H7 (cell line): ENCODE measurements at regions not wholly inside any gene's neighbourhood (a gene's known extent, or its start where the extent isn't known, plus 50 kb on each side); places are given as distances from the start of the nearest gene placed in this dataset.
"Not testable (repeated sequence)": the region's sequence is repeated elsewhere in the genome, so short reads cannot be mapped to it uniquely, and the experiment has no call there.

ENCODE experiments used
- DNase-seq: peaks from one replicate; pipeline ENCODE4 v3.0.0; 2012
- H3K27me3 ChIP-seq: 2 replicates; pipeline ENCODE4 v1.6.0; 2011; ENCODE audit warnings: mild to moderate bottlenecking, low read length; ENCODE audit not compliant: control insufficient read depth, insufficient read depth
- H3K36me3 ChIP-seq: replicated peaks from 2 replicates; pipeline ENCODE4 v1.5.1; 2011; ENCODE audit warnings: low read length; ENCODE audit not compliant: control insufficient read depth, insufficient read depth
- H3K4me3 ChIP-seq: 2 replicates; pipeline ENCODE4 v1.5.1; 2011; ENCODE audit warnings: low read depth, mild to moderate bottlenecking, control low read depth, low read length, moderate library complexity; ENCODE audit not compliant: insufficient read depth

DNA sequence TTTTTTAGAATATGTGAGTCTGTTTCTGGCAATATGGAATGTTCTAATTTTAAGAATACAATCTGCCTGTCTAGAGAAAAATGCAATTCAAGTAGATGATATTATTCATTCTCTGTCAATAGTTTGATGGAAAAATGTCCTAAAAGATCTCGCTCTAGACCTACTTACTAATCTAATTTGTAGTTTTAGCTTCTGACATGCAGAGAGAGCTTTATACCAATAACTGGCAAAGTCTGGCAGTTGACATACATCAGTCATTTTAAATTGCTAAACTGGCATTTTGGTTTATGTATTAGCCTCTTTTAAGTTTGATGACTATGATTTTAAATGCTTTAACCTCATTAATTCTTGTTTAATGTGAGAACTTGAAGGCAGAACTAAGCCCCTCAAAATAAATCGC lies 355.0 kb upstream of the CDH10 start:
- no peaks in the 10 kb centered on the region for H3K27me3 ChIP-seq
- no peak overlapping the region for H3K4me3 ChIP-seq
- no peak for DNase-seq
- no peaks in the 10 kb centered on the region for H3K36me3 ChIP-seq

- no peak for DNase-seq
- no peak overlapping the region for H3K4me3 ChIP-seq
- no peaks in the 10 kb centered on the region for H3K36me3 ChIP-seq
- no peaks in the 10 kb centered on the region for H3K27me3 ChIP-seq
Observed at GRCh38 chr5:24998641-24999040, 353.9 kb upstream of the CDH10 start.

- Histone ChIP-seq H3K4me3 (no peak overlapping the region), H3K36me3 (no peaks in the 10 kb centered on the region), H3K27me3 (no peaks in the 10 kb centered on the region)
- DNase-seq, result no peak
Observed at GRCh38 chr5:24986326-24986725, 341.5 kb upstream of the CDH10 start.

DNA sequence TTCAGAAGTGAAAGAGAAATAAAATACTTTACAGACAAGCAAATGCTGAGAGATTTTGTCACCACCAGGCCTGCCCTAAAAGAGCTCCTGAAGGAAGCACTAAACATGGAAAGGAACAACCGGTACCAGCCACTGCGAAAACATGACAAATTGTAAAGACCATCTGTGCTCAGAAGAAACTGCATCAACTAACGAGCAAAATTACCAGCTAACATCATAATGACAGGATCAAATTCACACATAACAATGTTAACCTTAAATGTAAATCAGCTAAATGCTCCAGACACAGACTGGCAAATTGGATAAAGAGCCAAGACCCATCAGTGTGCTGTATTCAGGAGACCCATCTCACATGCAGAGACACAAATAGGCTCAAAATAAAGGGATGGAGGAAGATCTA lies 333.8 kb upstream of the CDH10 start:
- not testable (repeated sequence) for DNase-seq, H3K36me3 ChIP-seq, H3K27me3 ChIP-seq, H3K4me3 ChIP-seq

- no peak for DNase-seq
- no peak overlapping the region for H3K4me3 ChIP-seq
- no peaks in the 10 kb centered on the region for H3K36me3 ChIP-seq
- H3K27me3 ChIP-seq, result no peaks in the 10 kb centered on the region
Observed at GRCh38 chr5:24963611-24964010, 318.8 kb upstream of the CDH10 start.

DNA sequence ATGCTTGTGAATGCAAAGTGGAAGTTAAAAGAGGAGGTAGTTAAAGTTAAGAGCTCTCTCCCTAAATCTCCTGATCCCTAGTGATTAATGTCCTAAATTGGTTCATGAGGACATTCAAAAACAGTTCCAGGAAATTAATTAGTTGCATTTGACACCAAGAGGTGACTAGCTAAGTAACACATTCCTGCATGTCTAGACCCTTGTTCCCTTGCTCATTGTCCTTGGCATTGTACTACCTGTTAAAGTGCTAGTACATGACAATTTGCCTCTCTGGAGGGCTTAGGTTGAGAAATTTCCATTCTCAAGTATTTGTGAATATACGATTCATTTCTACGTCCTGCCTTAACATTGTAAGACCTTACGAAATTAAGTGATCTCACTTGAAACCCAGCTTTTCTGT lies 278.6 kb upstream of the CDH10 start:
- Histone ChIP-seq H3K4me3 (no peak overlapping the region), H3K36me3 (no peaks in the 10 kb centered on the region), H3K27me3 (no peaks in the 10 kb centered on the region)
- DNase-seq, result no peak

- DNase-seq, result no peak
- no peaks in the 10 kb centered on the region for H3K36me3 ChIP-seq
- no peaks in the 10 kb centered on the region for H3K27me3 ChIP-seq
- H3K4me3 ChIP-seq, result no peak overlapping the region
Observed at GRCh38 chr5:24918676-24919075, 273.9 kb upstream of the CDH10 start.

- H3K4me3 ChIP-seq, result no peak overlapping the region
- no peaks in the 10 kb centered on the region for H3K27me3 ChIP-seq
- DNase-seq, result no peak
- H3K36me3 ChIP-seq, result no peaks in the 10 kb centered on the region
Observed at GRCh38 chr5:24916863-24917262, 272.1 kb upstream of the CDH10 start.

DNA sequence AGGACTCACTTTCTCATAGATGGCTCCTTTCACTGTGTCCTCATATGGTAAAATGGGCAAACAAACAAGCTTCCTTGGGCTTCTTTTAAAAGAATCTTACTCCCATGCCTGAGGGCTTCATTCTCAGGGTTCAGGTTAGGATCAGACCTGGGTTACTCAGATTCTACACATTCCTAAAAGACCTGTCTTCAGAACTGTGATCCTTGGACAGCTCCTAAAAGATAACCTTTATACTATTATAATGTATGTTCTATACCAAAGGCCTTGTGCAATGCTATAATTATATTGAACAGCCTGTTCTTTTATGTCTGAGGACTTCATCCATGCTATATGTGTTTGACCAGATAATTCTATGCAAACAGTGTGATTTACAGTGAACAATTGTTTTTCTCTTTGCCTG lies 264.4 kb upstream of the CDH10 start:
- H3K27me3 ChIP-seq, result no peaks in the 10 kb centered on the region
- no peak for DNase-seq
- H3K36me3 ChIP-seq, result no peaks in the 10 kb centered on the region
- no peak overlapping the region for H3K4me3 ChIP-seq

DNA sequence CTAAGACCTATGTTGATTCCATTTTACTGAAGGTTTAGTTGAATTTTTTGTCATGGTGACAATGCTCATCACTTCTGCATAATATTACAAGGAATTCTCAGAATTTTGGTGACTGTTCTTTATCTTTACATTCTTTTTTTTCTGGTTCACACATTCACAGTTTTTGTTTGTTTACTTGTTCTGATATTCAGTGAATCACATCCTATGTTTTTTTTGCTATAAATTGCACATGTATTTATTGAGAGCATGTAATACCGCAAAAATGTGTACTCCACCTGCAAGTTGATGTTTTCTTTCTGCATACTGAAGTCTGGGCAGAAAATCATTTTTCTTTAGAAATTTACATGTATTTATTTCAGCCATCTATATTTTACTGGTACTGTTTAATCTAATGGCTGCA lies 261.9 kb upstream of the CDH10 start:
- no peak overlapping the region for H3K4me3 ChIP-seq
- no peaks in the 10 kb centered on the region for H3K27me3 ChIP-seq
- no peak for DNase-seq
- H3K36me3 ChIP-seq, result no peaks in the 10 kb centered on the region

DNA sequence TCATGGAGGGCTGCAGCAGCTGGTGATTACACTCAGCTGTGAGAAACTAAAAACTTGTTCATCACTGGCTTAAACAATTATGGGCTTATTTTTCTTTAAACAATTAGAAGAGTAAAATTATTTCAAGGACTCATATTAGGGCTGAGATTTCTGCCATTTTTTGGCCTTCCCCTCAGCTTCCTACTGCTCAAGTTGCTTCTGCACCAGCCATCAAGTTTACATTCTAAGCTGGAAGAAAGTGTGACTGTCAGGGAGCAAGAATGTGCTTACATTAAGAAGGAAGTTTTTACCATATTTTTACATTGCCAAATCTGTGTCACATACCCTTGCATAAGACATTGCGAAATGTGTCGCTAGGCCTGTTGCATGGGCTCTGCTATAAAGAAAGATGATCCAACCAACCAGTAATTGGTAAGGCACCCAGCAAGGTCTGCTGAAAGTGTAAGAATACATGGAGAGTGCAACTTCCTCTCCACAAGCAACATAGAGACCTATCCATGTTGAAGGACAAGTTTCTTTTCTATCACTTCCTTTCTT lies 260.3 kb upstream of the CDH10 start:
- Histone ChIP-seq H3K4me3 (no peak overlapping the region), H3K27me3 (no peaks in the 10 kb centered on the region), H3K36me3 (no peaks in the 10 kb centered on the region)
- DNase-seq, result no peak

DNA sequence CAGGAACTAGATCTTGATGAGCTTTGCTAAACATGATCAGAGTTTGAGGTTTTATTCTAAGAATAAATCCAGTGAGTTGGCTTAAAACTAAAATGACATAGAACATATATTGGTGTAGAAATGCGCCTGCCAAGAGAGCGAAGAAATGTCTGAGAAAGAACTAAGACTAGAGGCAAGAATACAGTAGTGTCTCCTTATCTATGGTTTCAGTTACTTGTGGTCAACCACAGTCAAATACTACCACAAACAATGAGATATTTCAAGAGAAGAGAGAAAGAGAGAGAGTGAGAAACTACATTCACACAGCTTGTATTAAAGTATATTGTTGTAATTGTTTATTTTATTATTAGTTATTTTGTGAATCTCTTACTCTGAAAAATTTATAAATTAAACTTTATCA lies 254.4 kb upstream of the CDH10 start:
- H3K4me3 ChIP-seq, result no peak overlapping the region
- H3K27me3 ChIP-seq, result no peaks in the 10 kb centered on the region
- no peaks in the 10 kb centered on the region for H3K36me3 ChIP-seq
- no peak for DNase-seq

DNA sequence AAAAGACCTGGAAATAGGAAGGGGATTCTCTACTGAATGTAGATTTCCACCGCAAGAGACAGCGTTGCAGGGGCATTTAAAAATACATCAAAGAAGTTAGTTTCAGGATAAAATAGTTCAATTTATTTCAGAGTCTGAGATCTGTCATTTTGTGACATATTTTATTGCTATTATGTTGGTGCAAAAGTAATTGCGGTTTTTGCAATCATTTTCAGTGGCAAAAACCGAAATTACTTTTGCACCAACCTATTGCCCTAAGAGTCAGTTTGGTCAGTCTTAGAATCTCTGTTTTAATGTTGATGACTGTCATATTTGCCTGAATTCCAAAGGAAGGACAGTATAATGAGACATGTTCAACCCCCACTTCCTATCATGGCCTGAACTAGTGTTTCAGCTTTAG lies 219.5 kb upstream of the CDH10 start:
- Histone ChIP-seq H3K36me3 (no peaks in the 10 kb centered on the region), H3K27me3 (no peaks in the 10 kb centered on the region), H3K4me3 (no peak overlapping the region)
- DNase-seq, result no peak

DNA sequence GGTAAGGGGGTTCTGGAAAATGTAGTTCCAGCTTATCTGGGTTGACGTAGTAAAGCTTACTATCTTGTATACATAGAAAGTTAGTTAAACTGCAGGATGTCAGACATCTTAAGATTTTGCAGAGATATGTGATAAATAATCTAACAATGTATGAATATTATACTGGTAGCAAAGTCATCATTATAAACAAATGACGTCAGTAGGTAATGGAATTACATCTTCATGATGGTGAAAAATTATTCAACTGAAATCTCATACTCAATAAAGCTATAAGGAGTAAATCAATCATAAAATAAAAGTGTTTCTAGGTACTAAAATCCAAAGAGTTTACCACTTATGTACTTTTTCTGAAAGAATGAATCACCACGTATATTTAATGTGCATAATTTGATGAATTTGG lies 217.3 kb upstream of the CDH10 start:
- Histone ChIP-seq H3K36me3 (no peaks in the 10 kb centered on the region), H3K27me3 (no peaks in the 10 kb centered on the region), H3K4me3 (no peak overlapping the region)
- DNase-seq, result no peak

DNA sequence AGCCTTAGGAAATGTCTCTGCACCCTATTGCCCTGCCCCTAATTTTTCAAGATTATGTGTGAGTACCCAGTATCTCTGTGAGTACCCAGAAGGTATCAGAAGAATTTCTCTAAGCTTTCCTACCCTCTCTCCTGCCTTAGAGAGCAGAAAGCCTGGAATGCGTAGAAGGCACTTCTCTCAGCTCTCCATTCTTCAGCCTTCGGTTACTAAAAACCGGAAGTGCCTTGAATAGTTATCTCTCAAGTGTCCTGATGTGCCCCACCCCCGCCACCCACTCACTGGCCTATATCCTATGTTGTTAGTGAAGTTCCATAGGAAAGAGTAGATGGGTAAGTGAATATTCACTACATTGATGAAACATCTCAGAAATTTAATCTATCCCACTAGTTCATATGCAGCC lies 210.7 kb upstream of the CDH10 start:
- Histone ChIP-seq H3K27me3 (no peaks in the 10 kb centered on the region), H3K4me3 (no peak overlapping the region), H3K36me3 (no peaks in the 10 kb centered on the region)
- DNase-seq, result no peak

DNA sequence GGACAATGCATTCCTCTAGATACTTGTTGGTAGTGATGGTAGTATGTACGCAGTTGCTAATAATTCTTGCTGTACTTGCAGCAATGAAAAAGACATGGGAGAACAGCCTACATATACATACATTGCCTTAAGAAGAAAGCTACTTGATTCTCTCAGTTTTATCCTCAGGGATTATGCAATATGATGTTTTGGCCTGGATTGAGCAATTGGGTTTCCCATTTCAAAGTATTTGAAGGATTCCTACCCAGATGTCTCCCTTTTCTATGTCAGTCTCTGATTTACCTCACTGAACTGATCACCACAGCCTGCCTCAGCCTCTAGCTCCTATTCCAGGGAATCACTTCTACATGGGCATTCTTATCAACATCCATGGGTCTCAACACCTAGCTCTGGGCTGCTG lies 210.1 kb upstream of the CDH10 start:
- Histone ChIP-seq H3K36me3 (no peaks in the 10 kb centered on the region), H3K27me3 (no peaks in the 10 kb centered on the region), H3K4me3 (no peak overlapping the region)
- DNase-seq, result no peak
